Prostate gland (tissue), 2 donors: ENCODE measurements at regions not wholly inside any gene's neighbourhood (a gene's known extent, or its start where the extent isn't known, plus 50 kb on each side); places are given as distances from the start of the nearest gene placed in this dataset.

Source experiments
- DNase-seq: peaks from one replicate; pipeline ENCODE4 v3.0.0-alpha.2; 2019; ENCODE audit warnings: low spot score
- H3K27ac ChIP-seq, 2 donors: fragments of 200-600 bp; sonication (generic); 2 replicates each; pipeline ENCODE4 v1.5.1; 2017 to 2019
- H3K27me3 ChIP-seq: fragments of 200-600 bp; sonication (generic); replicated peaks from 2 replicates; pipeline ENCODE4 v1.5.1; 2019; ENCODE audit not compliant: insufficient read depth
- H3K36me3 ChIP-seq, 2 donors: fragments of 200-600 bp; sonication (generic); 1 replicate in 1 of 2; 2 replicates in 1 of 2; pipeline versions ENCODE4 v1.5.1 to v1.8.1; 2017 to 2019
- H3K4me1 ChIP-seq: fragments of 200-600 bp; sonication (generic); replicated peaks from 2 replicates; pipeline ENCODE4 v1.5.1; 2019
- H3K4me3 ChIP-seq, 2 donors: fragments of 200-600 bp; sonication (generic); 2 replicates each; pipeline ENCODE4 v1.5.1; 2017 to 2019
- H3K9me3 ChIP-seq: fragments of 200-600 bp; sonication (generic); 2 replicates; pipeline ENCODE4 v1.5.1; 2017
- POLR2A ChIP-seq: fragments of 450-650 bp; IDR thresholded peaks from one replicate; pipeline ENCODE4 v1.6.1; 2016; ENCODE audit warnings: antibody characterized with exemption, mild to moderate bottlenecking
- POLR2AphosphoS5 ChIP-seq: sonication (generic); formaldehyde crosslinking; IDR thresholded peaks from one replicate; pipeline ENCODE4 v1.6.1; 2017; ENCODE audit warnings: antibody characterized with exemption
- WGBS: methylation state at CpG from one replicate; pipeline ENCODE4 v1.1.5; 2018; 5-methylcytosine and 5-hydroxymethylcytosine counted together
- intact Hi-C: fragments of 100-400 bp; cut with DNase I; formaldehyde crosslinking; loops from one replicate; pipeline ENCODE4 v1.14.2; 2022
- TF ChIP-seq, protein P1 (sequence below), 4 experiments: fragments of 200-600 bp in 2 of 4; fragments of 450-650 bp in 2 of 4; sonication (generic) in 2 of 4; IDR thresholded peaks; 1 replicate in 3 of 4; 2 replicates in 1 of 4; pipeline ENCODE4 v1.5.1; 2016 to 2019; ENCODE audit warnings: antibody characterized with exemption in 4 of 4, mild to moderate bottlenecking in 2 of 4, moderate library complexity in 2 of 4

DNA sequence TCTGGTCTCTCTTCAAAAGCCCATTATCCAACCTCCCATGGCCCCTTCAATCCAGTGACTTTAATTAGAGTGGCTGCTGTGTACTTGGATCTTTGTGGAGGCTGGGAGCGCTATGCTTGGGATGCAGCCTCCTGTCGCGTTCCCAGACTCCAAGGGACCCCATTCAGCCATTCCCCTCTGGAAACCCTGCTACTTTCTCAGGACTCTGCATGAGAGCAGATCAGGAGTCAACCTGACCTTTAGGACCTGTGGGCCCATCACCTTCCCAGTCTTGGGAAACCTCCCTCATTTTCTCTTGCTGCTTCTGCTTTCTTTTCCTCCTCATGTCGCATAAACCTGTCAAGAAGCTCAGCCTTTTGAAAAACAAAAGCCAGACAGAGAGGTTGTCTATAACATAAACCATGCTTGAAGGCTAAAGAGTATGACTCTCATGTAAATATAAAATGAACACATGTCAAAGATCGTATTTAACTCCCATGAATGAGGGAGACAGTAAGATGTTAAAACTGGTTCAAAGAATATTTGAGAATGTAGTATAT lies 143.1 kb upstream of the PELI1 start:
- intact Hi-C loops: no loop called here
- no peak overlapping the region for H3K27ac ChIP-seq

DNA sequence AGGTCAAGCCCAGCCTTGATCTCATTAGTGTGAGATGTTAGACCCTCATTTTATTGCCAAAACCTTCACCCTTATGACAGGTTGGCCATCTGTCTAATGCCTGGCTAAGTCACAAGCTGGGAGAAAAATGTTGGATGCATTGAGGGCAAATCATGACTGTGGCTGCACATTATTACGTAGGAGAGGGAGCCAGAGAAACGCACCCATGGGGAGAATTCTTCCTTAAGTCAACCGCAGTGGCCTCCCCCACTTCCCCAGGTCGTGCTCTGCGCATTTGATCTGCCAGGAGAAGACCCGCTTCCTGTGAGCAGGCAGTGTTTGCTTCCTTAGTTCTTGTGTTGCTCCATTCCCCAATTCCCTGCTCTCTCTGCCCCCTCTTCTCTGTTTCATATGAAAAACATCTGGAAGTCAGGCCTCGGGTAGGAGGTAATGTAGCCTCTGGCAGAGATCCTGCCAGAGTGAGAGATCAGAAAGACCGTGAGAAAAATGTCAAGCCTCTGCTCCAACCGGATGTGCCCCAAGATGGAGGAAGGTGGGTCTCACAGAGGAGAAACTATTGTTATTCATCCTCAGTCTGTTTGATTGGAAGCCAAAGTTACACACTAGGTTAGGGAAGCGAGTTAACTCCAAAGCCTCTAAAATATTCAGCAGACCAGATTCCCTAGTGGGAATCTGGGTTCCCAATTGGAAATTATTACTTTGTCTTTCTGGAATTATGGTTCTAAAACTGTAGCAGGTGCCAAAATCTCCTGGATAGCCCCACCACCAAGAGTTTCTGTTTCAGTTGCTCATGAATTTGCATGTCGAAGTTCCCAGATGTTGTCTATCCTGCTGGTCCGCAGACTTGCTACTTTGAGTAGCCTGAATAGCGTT lies 144.3 kb upstream of the PELI1 start:
- intact Hi-C loops: no loop called here
- no peaks in the 10 kb centered on the region for H3K4me1 ChIP-seq
- TF ChIP-seq POLR2A (no peak), POLR2AphosphoS5 (no peak)
- TF ChIP-seq, protein P1, sequence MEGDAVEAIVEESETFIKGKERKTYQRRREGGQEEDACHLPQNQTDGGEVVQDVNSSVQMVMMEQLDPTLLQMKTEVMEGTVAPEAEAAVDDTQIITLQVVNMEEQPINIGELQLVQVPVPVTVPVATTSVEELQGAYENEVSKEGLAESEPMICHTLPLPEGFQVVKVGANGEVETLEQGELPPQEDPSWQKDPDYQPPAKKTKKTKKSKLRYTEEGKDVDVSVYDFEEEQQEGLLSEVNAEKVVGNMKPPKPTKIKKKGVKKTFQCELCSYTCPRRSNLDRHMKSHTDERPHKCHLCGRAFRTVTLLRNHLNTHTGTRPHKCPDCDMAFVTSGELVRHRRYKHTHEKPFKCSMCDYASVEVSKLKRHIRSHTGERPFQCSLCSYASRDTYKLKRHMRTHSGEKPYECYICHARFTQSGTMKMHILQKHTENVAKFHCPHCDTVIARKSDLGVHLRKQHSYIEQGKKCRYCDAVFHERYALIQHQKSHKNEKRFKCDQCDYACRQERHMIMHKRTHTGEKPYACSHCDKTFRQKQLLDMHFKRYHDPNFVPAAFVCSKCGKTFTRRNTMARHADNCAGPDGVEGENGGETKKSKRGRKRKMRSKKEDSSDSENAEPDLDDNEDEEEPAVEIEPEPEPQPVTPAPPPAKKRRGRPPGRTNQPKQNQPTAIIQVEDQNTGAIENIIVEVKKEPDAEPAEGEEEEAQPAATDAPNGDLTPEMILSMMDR (IDR thresholded peaks at IDR 0.05): no peak
- H3K4me3 ChIP-seq: no peak overlapping the region
- WGBS: 70% methylated on average over 13 of the region's 13 CpGs
- H3K27me3 ChIP-seq: no peaks in the 10 kb centered on the region
- H3K27ac ChIP-seq: no peak overlapping the region
- no peaks in the 10 kb centered on the region for H3K9me3 ChIP-seq
- no peaks in the 10 kb centered on the region for H3K36me3 ChIP-seq
- DNase-seq: no peak

More for the DNA sequence above, 143.1 kb upstream of the PELI1 start:
- Histone ChIP-seq H3K36me3 (no peaks in the 10 kb centered on the region), H3K4me1 (no peaks in the 10 kb centered on the region), H3K27me3 (no peaks in the 10 kb centered on the region), H3K4me3 (no peak overlapping the region), H3K9me3 (no peaks in the 10 kb centered on the region)
- TF ChIP-seq, protein P1 (IDR thresholded peaks at IDR 0.05): no peak
- TF ChIP-seq POLR2AphosphoS5 (no peak), POLR2A (no peak)
- no peak for DNase-seq
- WGBS: 84% methylated on average over 5 of the region's 5 CpGs

DNA sequence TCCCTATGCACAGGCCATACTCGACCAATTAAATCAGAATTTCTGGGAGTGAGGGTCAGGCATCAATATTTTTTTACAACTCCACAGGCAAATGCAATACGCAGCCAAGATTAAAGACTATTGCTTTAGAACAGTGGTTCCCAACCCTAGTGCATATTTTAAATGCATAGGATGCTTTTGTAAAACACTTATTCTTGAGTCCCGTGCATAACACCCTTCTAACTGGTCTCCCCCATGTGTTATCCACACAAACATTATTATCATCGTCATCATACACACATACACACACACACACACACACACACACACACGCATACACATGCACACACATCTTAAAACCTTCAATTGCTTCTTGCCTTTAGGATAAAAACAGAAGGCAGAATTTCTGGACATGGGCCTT lies 145.0 kb upstream of the PELI1 start:
- DNase-seq: no peak
- no peak overlapping the region for H3K27ac ChIP-seq
- intact Hi-C loops: no loop called here
- no peaks in the 10 kb centered on the region for H3K27me3 ChIP-seq
- no peak overlapping the region for H3K4me3 ChIP-seq
- H3K4me1 ChIP-seq: no peaks in the 10 kb centered on the region
- TF ChIP-seq POLR2A (no peak), POLR2AphosphoS5 (no peak)
- TF ChIP-seq, protein P1 (IDR thresholded peaks at IDR 0.05): no peak
- no peaks in the 10 kb centered on the region for H3K36me3 ChIP-seq
- H3K9me3 ChIP-seq: no peaks in the 10 kb centered on the region
- WGBS: 86% methylated on average over 5 of the region's 5 CpGs

DNA sequence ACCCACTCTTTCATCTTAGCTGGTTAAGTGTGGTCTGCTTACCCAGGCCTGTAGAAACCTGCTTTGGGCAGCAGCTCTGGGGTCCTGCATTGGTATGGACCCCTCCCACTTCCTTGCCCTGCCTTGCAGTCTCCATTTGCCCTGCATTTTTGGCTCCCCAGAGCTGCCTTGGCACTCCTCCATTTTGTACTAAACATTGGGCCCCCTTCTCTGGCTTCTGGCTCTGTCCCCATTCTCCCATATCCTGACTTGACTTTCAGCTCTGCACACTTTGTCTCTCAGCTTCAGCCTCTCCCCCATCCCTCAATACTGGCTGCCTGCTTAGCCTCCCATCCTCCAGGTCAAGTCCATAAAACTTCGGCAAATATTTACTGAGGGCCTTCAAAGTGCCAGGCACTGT lies 145.5 kb upstream of the PELI1 start:
- Histone ChIP-seq H3K27me3 (no peaks in the 10 kb centered on the region), H3K9me3 (no peaks in the 10 kb centered on the region), H3K4me1 (no peaks in the 10 kb centered on the region), H3K4me3 (no peak overlapping the region), H3K36me3 (no peaks in the 10 kb centered on the region), H3K27ac (no peak overlapping the region)
- 50% methylated on average over 1 of the region's 1 CpG for WGBS
- DNase-seq: no peak
- TF ChIP-seq POLR2AphosphoS5 (no peak), POLR2A (no peak)
- TF ChIP-seq, protein P1 (IDR thresholded peaks at IDR 0.05): no peak
- intact Hi-C loops: no loop called here

DNA sequence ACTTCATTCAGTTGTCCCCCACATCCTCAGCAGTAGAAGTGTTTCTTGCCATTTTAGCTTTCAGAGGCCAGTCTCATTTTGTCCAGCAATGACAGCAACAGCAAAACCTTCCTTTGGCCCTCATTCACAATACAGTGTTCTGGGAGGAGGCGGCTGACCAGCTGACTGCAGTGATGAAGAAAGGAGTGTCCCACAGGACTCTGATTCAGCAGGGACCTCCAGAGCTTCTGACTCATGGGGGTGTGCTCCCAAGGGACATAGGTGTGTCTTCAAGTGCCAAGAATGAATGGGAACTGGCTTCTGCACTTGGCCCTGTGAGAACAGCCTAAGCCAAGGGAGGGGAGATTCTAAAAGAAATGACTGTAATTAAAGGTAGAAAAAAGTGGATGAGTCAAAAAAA lies 147.0 kb upstream of the PELI1 start:
- Histone ChIP-seq H3K9me3 (no peaks in the 10 kb centered on the region), H3K27me3 (no peaks in the 10 kb centered on the region), H3K36me3 (no peaks in the 10 kb centered on the region), H3K27ac (no peak overlapping the region), H3K4me3 (no peak overlapping the region), H3K4me1 (no peaks in the 10 kb centered on the region)
- TF ChIP-seq POLR2AphosphoS5 (no peak), POLR2A (no peak)
- TF ChIP-seq, protein P1 (IDR thresholded peaks at IDR 0.05): no peak
- WGBS: 100% methylated on average over 1 of the region's 1 CpG
- DNase-seq: no peak
- intact Hi-C loops: no loop called here
